Superior temporal gyrus (tissue), 1 donor: ENCODE measurements at regions not wholly inside any gene's neighbourhood (a gene's known extent, or its start where the extent isn't known, plus 50 kb on each side); places are given as distances from the start of the nearest gene placed in this dataset.
"Not testable (repeated sequence)": the region's sequence is repeated elsewhere in the genome, so short reads cannot be mapped to it uniquely, and the experiment has no call there.

ENCODE experiments used
- DNase-seq: peaks from one replicate; pipeline ENCODE4 v3.0.0-alpha.2; 2016; ENCODE audit errors: extremely low spot score

DNA sequence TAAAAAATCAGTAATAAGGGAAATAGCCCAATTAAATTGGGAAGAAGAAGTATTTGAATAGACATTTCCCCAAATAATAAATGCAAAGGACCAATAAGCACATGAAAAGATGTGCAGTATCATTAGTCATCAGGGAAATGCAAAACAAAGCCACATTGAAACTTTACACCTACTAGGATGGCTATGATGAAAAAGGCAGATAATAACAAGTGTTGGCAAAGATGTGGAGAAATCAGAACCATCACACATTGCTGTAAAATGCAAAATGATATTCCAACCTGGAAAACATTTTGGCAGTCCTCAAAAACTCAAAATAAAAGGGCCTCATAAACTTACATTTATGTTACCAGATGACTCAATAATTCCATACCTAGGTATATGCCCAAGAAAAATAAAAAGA is 131.1 kb upstream of the G2E3 start:
- no peak for DNase-seq

- no peak for DNase-seq
These were observed 127.4 kb upstream of the G2E3 start for GRCh38 chr14:30431552-30431951.

GRCh38 chr14:30440961-30441360 is 118.0 kb upstream of the G2E3 start:
- no peak for DNase-seq

GRCh38 chr14:30443368-30444007 is 115.5 kb upstream of the G2E3 start:
- DNase-seq = peak; percentile 85

GRCh38 chr14:30444451-30444850 is 114.5 kb upstream of the G2E3 start:
- DNase-seq = no peak

DNA sequence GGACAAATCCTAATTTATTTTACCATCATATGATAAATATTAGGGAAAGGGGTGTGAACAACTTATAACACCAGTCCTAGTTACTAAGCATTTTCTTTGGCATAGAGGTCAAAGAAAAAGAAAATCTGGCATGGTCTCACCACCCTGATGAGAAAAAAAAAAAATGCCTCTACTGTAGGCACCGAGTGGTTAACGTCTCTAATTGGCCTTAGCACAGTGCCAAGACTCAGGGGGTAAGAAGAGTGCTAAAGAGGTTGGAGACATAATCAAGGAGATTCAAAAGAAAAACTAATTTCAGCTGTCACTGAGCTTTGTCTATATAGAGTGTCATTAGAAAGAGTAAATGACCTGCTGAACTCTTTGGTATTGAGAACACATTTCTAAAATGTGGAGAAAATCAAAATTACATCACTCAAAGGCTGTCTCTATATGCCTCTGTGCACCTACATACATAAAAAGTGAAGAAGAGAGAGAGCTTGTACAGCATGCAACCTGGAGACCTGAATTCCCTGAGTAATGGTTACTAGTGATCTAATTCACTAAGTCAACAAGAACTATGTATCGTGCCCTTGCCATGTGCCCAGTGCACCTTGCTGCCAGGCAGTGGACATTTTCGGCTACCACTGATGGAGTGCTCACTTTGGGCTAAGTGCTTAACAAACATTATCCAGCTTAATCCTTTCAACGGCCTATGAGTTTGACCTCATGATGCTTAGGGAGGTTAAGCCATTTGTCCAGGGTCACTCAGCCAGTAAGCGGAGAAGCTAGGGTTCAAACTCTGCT is 113.8 kb upstream of the G2E3 start:
- DNase-seq = no peak

GRCh38 chr14:30445852-30446251 is 113.1 kb upstream of the G2E3 start:
- no peak for DNase-seq

DNA sequence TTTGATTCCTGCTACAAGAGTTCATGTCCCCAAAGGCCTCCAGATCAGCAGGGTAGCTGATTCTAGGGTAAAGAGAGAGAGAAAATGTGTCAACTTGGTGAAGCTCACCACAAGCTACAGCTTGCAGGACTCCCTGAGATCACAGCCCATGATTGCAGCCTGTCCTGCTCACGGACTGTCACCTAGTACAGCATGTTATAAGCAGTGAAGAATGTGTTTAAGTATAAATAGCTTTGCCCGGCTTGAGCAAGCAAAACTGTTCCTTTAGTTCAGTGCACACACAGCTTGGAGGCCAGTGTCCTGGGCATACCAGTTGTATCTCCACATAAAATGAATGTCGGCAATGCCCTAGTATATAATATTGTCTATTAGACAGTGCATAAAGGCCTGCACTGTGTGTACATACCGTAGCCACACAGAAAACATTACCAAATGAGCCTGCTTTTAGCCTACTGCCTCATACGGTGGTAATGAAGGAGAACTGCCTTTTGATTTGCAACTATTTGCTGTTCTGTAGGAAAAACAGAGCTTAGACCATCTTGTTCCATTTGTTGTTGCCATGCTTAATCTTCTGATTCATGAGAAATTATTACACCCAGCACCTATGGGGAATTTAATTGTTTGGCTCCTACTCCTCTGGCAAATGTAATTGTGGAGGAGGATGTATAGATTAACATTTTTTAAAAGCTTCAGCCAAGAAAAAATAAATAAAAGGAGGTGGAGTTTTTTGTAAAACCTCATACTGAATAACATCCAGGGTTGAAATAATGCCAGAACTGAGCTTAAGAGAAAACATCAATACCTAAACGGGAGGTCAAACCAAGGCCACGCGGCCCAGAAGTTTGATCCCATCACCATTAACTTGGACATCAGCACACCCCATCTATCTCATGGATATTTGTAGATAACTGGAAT is 108.1 kb upstream of the G2E3 start:
- DNase-seq = peak; percentile 35

DNA sequence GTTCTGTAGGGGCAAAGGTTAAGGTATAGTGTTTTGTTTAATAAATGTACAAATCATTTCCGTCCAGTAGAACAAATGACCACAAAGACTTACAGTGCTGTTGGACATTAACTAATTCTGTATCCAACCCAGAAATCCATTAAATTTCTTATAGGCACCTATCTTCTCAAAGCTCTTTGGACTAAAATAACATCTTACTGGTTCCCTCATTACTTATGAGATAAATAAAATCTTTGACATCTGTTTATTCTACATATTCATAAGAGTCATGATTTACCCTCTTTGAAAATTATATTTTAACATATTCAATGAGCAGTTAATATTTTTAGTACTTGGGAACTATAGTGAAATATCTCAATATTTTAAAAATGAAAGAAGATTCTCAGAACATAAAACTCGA is 102.7 kb upstream of the G2E3 start:
- no peak for DNase-seq

GRCh38 chr14:30462358-30462757 is 96.6 kb upstream of the G2E3 start:
- DNase-seq = no peak

DNA sequence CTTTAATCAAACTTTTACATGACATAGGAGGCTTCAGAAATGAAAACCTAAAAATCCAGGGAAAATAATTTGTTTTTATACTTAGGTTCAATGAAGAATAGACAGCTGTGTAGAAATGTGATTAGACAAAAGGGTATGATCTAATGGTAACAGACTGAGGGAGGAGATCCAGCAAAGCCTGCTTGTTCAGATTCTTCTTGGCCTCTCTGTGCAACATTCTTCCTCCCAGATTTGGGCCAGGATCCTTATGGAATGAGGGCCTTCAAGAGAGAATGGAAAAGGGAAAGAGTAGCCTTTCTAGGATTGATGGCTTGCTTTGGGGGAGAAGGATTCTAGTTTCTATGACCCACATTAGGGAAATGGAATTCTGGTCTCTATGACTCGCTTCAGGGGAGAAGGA is 94.5 kb upstream of the G2E3 start:
- no peak for DNase-seq

DNA sequence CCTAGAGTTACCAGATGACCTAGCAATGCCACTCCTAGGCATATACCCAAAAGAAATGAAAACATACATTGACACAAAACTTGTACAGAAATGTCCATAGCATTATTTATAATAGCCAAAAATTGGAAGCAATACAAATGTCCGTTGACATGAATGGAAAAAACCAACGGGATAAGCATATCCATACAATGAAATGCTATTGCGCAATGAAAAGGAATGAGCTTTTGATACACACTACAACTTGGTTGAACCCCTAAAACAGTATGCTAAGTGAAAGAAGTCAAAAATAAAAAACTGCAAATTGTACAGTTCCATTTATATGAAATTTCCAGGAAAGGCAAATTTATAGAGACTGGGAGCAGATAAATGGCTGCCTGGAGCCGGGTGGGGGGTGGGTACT is 90.6 kb upstream of the G2E3 start:
- DNase-seq = no peak

DNA sequence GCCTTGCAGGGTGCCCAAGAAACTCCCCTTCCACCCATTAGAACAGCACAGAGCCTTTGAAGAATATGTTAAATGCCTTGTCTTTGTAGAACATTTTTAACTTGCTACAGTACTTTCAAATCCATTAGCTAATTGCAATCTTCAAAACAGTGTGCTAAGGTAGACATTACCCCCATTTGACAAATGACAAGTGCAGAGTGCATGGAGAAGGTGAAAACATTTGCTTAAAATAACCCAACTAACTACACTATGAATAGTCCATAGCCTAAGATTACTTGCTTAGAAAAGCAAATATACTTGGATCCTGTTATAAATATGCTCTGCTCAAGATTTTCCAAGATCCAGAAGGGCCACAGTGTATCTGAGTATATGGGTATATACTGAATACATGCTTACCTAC is 87.0 kb upstream of the G2E3 start:
- DNase-seq = no peak

- DNase-seq = not testable (repeated sequence)
These were observed 84.9 kb upstream of the G2E3 start for GRCh38 chr14:30473846-30474696.

DNA sequence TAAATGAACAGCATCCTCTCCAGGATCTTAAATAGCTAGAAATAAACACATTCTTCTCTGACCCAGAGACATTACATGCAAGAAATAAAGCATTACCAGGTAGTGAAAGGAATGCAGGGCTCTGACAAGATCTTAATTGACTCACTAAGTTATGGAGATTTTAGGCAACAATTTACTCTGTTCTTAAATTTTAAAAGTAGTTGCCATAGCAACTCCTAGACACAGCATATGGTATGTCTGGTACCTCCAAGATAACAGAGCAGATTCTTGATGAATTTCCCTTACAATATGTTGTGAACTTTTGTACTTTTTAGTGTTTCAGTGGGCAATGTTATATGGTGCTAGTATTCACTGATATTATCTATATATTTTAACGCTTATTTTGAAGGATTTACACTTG is 76.7 kb upstream of the G2E3 start:
- DNase-seq = peak; percentile 33

DNA sequence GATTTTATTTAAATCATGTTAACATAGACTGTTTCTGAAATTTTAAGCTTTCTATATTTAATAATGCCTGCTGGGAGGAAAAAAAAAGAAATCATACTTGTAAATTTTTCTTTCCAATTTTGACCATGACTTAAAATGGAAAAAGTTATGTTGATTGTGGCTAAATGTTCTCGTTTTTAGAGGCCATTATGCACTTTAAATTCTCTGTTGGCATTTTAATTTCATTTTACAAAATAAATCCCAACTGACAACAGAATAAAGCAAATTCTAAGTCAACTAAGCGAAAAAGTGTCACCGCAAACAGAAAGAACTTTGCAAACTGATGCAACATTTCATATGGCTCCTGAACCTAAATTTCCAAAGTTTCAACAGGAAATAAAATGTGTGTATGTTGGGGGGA is 74.8 kb upstream of the G2E3 start:
- DNase-seq = no peak

- no peak for DNase-seq
These were observed 74.0 kb upstream of the G2E3 start for GRCh38 chr14:30484976-30485375.

DNA sequence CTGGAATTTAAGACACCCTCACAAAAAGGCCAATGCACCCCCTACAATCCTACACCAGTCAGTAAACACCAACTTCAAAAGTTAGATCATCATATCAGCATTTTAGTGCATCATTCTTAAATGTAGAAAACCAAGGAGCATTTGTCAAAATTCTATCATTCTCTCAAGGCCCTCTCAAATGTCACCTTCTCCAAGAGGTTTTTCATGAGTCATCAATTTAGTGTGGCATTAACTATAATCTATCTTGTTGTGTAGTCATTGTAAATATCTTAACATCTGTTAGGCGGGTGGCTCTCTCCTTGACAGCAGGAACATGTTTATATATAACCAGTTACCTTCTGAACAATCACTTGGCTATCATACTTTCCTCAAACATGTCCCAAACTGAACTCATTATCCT is 62.1 kb upstream of the G2E3 start:
- no peak for DNase-seq

GRCh38 chr14:30499358-30499757 is 59.6 kb upstream of the G2E3 start:
- no peak for DNase-seq

DNA sequence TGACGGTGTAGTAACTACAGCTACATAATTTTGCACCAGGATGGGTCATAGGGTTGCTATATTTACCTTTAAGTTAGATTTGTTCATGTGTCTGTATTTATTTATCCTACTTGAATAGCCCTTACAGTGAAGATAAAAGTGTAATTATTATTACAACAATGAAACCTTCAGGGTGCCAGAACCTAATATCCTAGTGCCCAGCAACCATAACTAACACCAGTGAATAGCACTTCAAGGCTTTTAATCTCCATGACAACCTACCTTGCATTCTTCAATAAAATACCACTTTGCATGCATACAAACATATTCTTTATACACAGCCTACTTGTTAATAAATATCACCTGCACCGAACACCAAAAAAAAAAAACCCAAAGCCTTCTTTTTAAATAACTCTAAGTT is 58.7 kb upstream of the G2E3 start:
- DNase-seq = no peak

DNA sequence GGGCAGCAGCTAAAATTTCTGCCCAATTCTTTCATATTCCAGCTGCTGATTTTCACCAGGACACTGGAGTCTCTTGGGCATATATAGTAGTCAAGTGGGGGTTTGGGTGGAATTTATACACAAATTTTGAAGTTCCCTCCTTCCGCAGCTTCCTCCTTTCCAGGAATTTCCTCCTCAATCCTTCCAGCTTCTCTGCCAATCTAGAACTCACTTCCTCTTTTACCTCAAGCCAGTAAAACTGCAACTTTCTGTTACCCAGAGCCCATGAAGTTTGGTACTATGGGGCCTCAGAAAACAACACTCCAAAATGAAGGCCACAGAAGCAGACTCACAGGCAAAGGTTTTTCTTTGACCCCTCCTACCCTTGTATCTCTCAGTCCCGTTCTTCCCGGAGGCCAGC is 51.7 kb upstream of the G2E3 start:
- DNase-seq = no peak
